Adrenal gland (tissue), 9 donors: ENCODE measurements at regions not wholly inside any gene's neighbourhood (a gene's known extent, or its start where the extent isn't known, plus 50 kb on each side); places are given as distances from the start of the nearest gene placed in this dataset.

ENCODE experiments used
- DNase-seq, 7 donors: peaks; one replicate each; pipeline ENCODE4 v3.0.0-alpha.2; 2019 to 2020
- H3K27ac ChIP-seq, 5 donors: fragments of 200-600 bp; sonication (generic) in 4 of 5; 1 replicate in 3 of 5; 2 replicates in 2 of 5; pipeline versions ENCODE4 v1.5.1 to v1.8.0; 2016 to 2020; ENCODE audit warnings: mild to moderate bottlenecking in 1 of 5
- H3K27me3 ChIP-seq: fragments of 200-600 bp; 2 replicates; pipeline ENCODE4 v1.8.0; 2021
- H3K36me3 ChIP-seq, 2 donors: fragments of 200-600 bp; replicated peaks in 1 of 2; 1 replicate in 1 of 2; 2 replicates in 1 of 2; pipeline versions ENCODE4 v1.5.1 to v1.8.0; 2018 to 2022
- H3K4me1 ChIP-seq, 2 donors: fragments of 200-600 bp; replicated peaks in 1 of 2; 1 replicate in 1 of 2; 2 replicates in 1 of 2; pipeline versions ENCODE4 v1.5.1 to v1.8.0; 2018 to 2021
- H3K4me3 ChIP-seq, 4 donors: fragments of 200-600 bp; sonication (generic) in 3 of 4; one replicate each; pipeline ENCODE4 v1.5.1; 2016 to 2018
- H3K9me3 ChIP-seq, 3 donors: fragments of 200-600 bp; sonication (generic) in 1 of 3; replicated peaks in 1 of 3; 1 replicate in 2 of 3; 2 replicates in 1 of 3; pipeline versions ENCODE4 v1.5.1 to v1.8.0; 2016 to 2021
- CTCF ChIP-seq, 6 experiments: fragments of 450-650 bp in 4 of 6; fragments of 200-600 bp in 2 of 6; sonication (generic) in 1 of 6; IDR thresholded peaks; 1 replicate in 5 of 6; 2 replicates in 1 of 6; pipeline versions ENCODE4 v1.5.1 to v1.8.0; 2016 to 2021; ENCODE audit warnings: antibody characterized with exemption in 6 of 6, mild to moderate bottlenecking in 2 of 6, moderate library complexity in 1 of 6
- POLR2A ChIP-seq, 2 donors: fragments of 450-650 bp; IDR thresholded peaks; one replicate each; pipeline ENCODE4 v1.6.1; 2017; ENCODE audit warnings: antibody characterized with exemption in 2 of 2, mild to moderate bottlenecking in 2 of 2, moderate library complexity in 1 of 2
- WGBS, 4 donors: extraction: QIAGEN DNeasy Blood & Tissue Kit in 2 of 4; methylation state at CpG; one replicate each; pipeline versions ENCODE4 v1.1.5 to v1.1.7; 2013 to 2017; 5-methylcytosine and 5-hydroxymethylcytosine counted together
- intact Hi-C, 2 donors: fragments of 100-400 bp; cut with DNase I; formaldehyde crosslinking; loops; one replicate each; pipeline versions ENCODE4 v1.14.1 to v1.15.0; 2022 to 2023
- donor health status: healthy with polysubstance abuse.
- donor health status: Bipolar disorder and iron deficiency.
- donor health status: DM: yes; HTN: yes; CAD: no.
- donor health status: DM: no; HTN: no; CAD: no.
- donor health status: DM: no; HTN: no; CAD: no.

GRCh38 chr6:76837564-76837963 is 625.7 kb downstream of the HTR1B start:
- TF ChIP-seq CTCF (IDR thresholded peaks at IDR 0.05) (no peak), POLR2A (IDR thresholded peaks at IDR 0.05) (no peak)
- peak overlapping the region in 1 of 4 donors; percentile 9 for H3K4me3 ChIP-seq
- H3K36me3 ChIP-seq = no peaks in the 10 kb centered on the region
- 45 to 52% (median 46%) methylated on average over 5 of the region's 5 CpGs for WGBS, 4 donors
- H3K9me3 ChIP-seq = no peaks in the 10 kb centered on the region
- peaks cover 0 to 6% of the 10 kb centered on the region in 2 donors for H3K4me1 ChIP-seq
- DNase-seq = no peak
- intact Hi-C loops = no loop called here
- no peak overlapping the region for H3K27ac ChIP-seq
- no peaks in the 10 kb centered on the region for H3K27me3 ChIP-seq

- DNase-seq = no peak
- no peaks in the 10 kb centered on the region for H3K9me3 ChIP-seq
- intact Hi-C loops = no loop called here
- WGBS, 4 donors = 78 to 86% (median 81%) methylated on average over 1 of the region's 1 CpG
- no peak overlapping the region for H3K4me3 ChIP-seq
- peaks cover 0 to 6% of the 10 kb centered on the region in 2 donors for H3K4me1 ChIP-seq
- H3K36me3 ChIP-seq = no peaks in the 10 kb centered on the region
- H3K27ac ChIP-seq = no peak overlapping the region
- TF ChIP-seq CTCF (IDR thresholded peaks at IDR 0.05) (peak in 1 of 6 experiments; percentile 5), POLR2A (IDR thresholded peaks at IDR 0.05) (no peak)
- H3K27me3 ChIP-seq = no peaks in the 10 kb centered on the region
Observed at GRCh38 chr6:76835695-76836094, 627.6 kb downstream of the HTR1B start.

- H3K27ac ChIP-seq = no peak overlapping the region
- intact Hi-C loops = no loop called here
Observed at GRCh38 chr6:76835293-76835692, 628.0 kb downstream of the HTR1B start.

GRCh38 chr6:76834399-76834798 is 628.9 kb downstream of the HTR1B start:
- Histone ChIP-seq H3K36me3 (no peaks in the 10 kb centered on the region), H3K4me1 (peaks cover 0 to 6% of the 10 kb centered on the region in 2 donors), H3K4me3 (no peak overlapping the region), H3K27me3 (no peaks in the 10 kb centered on the region), H3K27ac (no peak overlapping the region), H3K9me3 (peaks cover 0 to under 1% (median 0%) of the 10 kb centered on the region in 3 donors)
- intact Hi-C loops = no loop called here
- no peak for TF ChIP-seq POLR2A (IDR thresholded peaks at IDR 0.05)
- TF ChIP-seq CTCF (IDR thresholded peaks at IDR 0.05) = no peak
- DNase-seq = no peak

More at GRCh38 chr6:76835293-76835692, 628.0 kb downstream of the HTR1B start:
- 0 to 86% (median 0%) methylated on average over 1 of the region's 1 CpG for WGBS, 4 donors
- H3K4me1 ChIP-seq = peaks cover 0 to 6% of the 10 kb centered on the region in 2 donors
- DNase-seq = no peak
- no peaks in the 10 kb centered on the region for H3K27me3 ChIP-seq
- H3K9me3 ChIP-seq = no peaks in the 10 kb centered on the region
- no peaks in the 10 kb centered on the region for H3K36me3 ChIP-seq
- TF ChIP-seq POLR2A (IDR thresholded peaks at IDR 0.05) = no peak
- TF ChIP-seq CTCF (IDR thresholded peaks at IDR 0.05) = no peak
- H3K4me3 ChIP-seq = no peak overlapping the region
